GM18868 (cell line): ENCODE measurements at regions not wholly inside any gene's neighbourhood (a gene's known extent, or its start where the extent isn't known, plus 50 kb on each side); places are given as distances from the start of the nearest gene placed in this dataset.
"Not testable (repeated sequence)": the region's sequence is repeated elsewhere in the genome, so short reads cannot be mapped to it uniquely, and the experiment has no call there.

Source experiments
- ATAC-seq: cut with Tn5 transposase; IDR thresholded peaks from one replicate; pipeline ENCODE4 v1.9.1; 2021; ENCODE audit warnings: mild to moderate bottlenecking, moderate library complexity; ENCODE audit not compliant: unreplicated experiment

GRCh38 chr1:96466842-96467241 is 254.7 kb upstream of the PTBP2 start:
- no peak for ATAC-seq

DNA sequence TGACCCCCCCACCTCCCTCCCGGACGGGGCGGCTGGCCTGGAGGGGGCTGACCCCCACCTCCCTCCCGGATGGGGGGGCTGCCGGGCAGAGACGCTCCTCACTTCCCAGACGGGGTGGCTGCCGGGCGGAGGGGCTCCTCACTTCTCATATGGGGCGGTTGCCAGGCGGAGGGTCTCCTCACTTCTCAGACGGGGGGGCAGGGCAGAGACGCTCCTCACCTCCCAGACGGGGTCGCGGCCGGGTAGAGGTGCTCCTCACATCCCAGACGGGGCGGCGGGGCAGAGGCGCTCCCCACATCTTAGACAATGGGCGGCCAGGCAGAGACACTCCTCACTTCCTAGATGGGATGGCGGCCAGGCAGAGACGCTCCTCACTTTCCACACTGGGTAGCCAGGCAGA is 251.9 kb upstream of the PTBP2 start:
- ATAC-seq, result not testable (repeated sequence)

GRCh38 chr1:96472471-96472870 is 249.1 kb upstream of the PTBP2 start:
- no peak for ATAC-seq

GRCh38 chr1:96473791-96474434 is 247.7 kb upstream of the PTBP2 start:
- no peak for ATAC-seq

DNA sequence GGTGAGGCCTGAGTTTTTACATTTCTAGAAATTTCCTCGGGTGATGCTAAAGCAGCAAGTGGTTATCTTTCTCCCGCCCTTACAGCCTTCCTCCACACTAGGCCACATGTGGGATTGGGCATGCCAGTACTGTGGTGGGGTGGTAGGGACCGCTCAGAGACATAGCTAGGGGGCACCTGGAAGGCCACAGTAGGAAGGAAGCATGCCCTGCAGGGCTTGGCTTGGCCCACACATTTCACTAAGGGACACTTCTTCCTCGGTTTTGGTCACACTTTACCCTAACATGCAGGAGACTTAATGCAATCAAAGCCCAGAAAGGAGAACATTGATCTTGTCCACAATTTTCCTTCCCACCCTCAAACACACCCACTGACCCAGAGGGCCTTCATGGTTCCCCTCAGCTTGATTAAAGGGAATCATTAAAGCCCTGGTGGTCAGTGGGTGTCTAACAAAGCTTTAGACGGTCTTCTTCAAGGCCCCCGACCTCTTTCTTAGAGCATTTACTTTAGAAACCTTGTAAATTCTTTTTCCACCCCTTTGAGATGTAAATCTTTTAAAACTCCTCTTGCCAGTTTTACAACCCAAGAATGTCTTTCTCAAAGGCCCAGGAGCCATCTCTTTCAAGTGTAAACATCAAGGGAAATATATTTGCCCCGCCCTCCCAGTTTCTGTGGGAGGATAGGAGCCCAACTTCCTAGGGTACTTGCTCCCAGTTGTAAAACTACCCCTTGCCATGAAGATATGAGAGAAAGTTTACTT is 246.4 kb upstream of the PTBP2 start:
- no peak for ATAC-seq

DNA sequence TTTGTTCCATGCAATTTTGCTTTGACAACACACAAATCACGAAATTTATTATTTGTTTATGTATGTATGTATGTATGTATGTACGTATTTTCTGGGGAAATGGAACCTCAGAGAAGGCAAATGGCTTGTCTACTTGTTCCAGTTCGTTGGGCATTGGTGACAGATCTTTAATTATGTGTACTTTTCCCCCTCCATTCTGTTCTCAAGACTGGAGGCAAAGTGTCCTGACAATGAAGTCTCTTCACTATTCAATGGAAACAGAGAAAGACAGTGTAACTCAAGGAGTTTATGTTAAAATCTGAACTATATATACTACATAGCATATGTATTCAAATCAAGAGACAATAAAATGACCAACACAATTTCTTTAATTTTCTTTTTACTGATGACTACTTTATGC is 245.7 kb upstream of the PTBP2 start:
- ATAC-seq, result no peak

DNA sequence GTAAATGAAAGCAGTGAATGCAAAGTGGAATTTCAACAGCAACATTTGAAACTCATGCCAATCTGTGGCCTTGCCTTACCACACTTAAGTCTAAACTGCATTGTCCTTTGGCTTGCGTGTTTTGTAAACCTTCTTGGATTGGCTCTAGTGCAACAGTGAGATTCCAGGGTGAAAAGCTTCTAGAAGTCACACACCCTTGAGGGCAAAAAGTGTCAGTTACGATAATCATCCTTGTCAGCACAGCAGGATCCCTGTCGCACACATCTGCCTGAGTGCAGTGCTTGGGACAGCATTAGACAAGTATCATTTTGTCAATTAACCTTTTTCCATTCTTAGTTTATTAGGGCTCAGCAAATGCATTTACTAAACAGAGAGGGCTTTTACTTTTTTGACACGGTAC is 243.4 kb upstream of the PTBP2 start:
- no peak for ATAC-seq

- no peak for ATAC-seq
These were observed 240.2 kb upstream of the PTBP2 start for GRCh38 chr1:96481409-96481808.

GRCh38 chr1:96482616-96483015 is 239.0 kb upstream of the PTBP2 start:
- ATAC-seq, result no peak

GRCh38 chr1:96487394-96487793 is 234.2 kb upstream of the PTBP2 start:
- ATAC-seq, result no peak

DNA sequence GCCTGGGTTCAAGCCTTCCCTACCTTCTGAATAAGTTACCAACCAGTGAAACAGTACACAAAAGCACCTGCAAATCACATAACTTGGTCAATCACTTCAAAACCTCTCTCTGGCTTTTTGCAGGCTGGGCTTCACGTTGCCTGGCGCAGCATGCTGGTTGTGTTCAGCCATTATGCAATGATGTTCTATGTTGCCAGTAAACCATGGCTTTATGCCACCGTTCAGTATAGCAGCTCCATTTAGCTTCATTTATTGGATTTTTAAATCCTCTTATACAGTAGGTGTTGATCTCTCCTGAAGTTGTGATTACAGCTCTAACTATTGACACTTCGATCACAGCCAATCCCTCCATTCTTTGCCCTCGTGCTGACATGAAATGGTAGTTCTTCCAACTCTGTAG is 233.6 kb upstream of the PTBP2 start:
- ATAC-seq, result no peak

DNA sequence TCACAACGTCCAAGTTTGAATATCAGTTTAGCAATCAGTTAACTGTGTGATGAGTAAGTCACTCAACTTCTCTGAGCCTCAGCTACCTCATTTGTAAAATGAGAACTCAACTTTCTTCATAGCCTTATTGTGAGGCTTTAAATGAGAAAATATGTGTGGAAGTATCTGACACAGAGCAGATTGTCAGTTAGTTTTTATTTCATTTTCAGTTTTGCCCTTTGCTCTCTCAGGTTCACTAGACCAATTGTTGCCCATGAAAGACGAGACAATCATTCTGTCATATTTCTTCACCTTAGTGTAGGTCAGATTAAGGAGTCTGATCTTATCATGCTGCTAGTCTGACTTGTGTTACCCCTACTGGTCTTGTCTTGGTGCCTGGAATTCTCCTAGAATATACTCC is 232.8 kb upstream of the PTBP2 start:
- ATAC-seq, result peak; percentile 49

GRCh38 chr1:96492236-96492635 is 229.3 kb upstream of the PTBP2 start:
- no peak for ATAC-seq

DNA sequence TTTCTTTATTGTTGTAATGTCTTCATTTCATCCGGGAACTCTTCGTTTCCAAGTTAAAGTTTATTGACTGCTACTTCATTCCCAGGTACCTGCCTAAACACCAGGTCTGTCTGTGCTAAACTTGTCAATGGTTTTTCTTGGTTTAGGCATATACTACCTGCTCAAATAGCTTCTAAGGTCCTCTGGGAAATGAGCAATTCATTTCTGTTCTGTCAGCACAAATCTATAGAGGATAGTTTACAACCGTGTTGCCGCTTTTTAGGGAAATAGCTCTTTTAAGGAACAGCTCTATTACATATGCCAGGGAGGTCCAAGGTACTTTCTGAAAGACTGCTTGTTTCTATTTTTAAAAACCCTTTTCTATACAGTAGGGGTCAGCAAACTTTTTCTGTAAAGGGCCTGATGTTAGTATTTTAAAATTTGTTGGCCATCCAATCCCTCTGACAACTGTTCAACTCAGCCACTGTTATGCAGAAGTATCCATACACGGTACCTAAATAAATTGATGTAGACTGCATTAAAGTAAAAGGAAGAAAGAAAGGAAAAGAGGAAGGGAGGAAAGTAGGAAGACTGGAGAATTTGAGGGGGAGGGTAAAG is 222.7 kb upstream of the PTBP2 start:
- no peak for ATAC-seq

- ATAC-seq, result no peak
These were observed 213.4 kb upstream of the PTBP2 start for GRCh38 chr1:96508233-96508632.

GRCh38 chr1:96509339-96509738 is 212.2 kb upstream of the PTBP2 start:
- ATAC-seq, result no peak

GRCh38 chr1:96509951-96510350 is 211.6 kb upstream of the PTBP2 start:
- no peak for ATAC-seq

DNA sequence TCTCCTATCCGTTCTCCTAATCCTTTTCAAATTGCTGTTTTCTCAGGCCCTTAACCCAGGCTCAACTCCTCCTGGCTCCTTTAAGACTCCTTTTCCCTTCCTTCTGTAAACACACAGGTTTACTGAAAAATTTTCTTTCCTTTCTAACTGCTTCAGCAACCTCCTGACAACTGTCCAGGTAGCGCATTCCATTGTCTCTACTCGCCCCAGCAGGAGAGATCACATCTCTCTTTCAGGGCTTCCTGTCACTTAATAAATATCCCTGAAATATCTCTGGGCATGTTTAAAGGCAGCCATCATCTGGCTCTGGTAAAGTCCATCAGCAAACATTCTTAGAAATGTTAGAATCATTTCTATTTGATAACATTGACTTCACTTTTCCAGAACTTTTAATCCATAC is 211.2 kb upstream of the PTBP2 start:
- no peak for ATAC-seq

GRCh38 chr1:96510911-96511310 is 210.7 kb upstream of the PTBP2 start:
- ATAC-seq, result no peak

GRCh38 chr1:96513136-96513535 is 208.4 kb upstream of the PTBP2 start:
- no peak for ATAC-seq

DNA sequence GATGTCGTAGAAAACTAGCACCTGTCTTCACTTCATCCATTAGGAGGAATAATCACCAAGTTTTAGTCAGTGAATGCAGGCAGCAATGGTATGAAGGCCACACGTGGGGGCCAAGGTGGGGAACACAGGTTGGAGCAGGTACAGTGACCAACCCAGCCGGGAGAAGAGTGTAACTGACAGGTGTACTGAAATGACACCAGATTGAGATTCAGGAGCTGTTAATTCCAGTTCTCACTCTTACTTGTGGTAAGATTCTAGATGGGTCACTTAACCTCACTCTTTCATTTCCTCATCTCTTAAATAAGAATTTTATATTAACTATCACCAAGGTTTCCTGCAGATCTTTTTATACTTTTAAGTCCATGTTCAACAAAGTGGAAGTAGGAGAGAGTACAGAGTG is 206.2 kb upstream of the PTBP2 start:
- ATAC-seq, result peak; percentile 73

- peak; percentile 37 for ATAC-seq
These were observed 205.7 kb upstream of the PTBP2 start for GRCh38 chr1:96515925-96516324.
